Thymus (tissue), 11 donors: ENCODE measurements at regions not wholly inside any gene's neighbourhood (a gene's known extent, or its start where the extent isn't known, plus 50 kb on each side); places are given as distances from the start of the nearest gene placed in this dataset.

Experiments used
- DNase-seq, 9 donors: peaks; one replicate each; pipeline ENCODE4 v3.0.0-alpha.2; 2013; ENCODE audit warnings: low spot score in 9 of 9, low read depth in 6 of 9, missing footprints in 1 of 9
- H3K27ac ChIP-seq, 2 donors: one replicate each; pipeline ENCODE4 v1.5.1; 2013; ENCODE audit warnings: control low read depth in 1 of 2, low read depth in 1 of 2, low read length in 1 of 2, mild to moderate bottlenecking in 1 of 2, moderate library complexity in 1 of 2
- H3K27me3 ChIP-seq, 2 donors: one replicate each; pipeline ENCODE4 v1.5.1; 2013; ENCODE audit warnings: low read length in 1 of 2; ENCODE audit not compliant: control insufficient read depth in 2 of 2, insufficient read depth in 1 of 2
- H3K36me3 ChIP-seq, 2 donors: one replicate each; pipeline ENCODE4 v1.5.1; 2013; ENCODE audit warnings: low read length in 1 of 2, mild to moderate bottlenecking in 1 of 2, moderate library complexity in 1 of 2; ENCODE audit not compliant: control insufficient read depth in 2 of 2, insufficient read depth in 2 of 2
- H3K4me1 ChIP-seq, 2 donors: one replicate each; pipeline ENCODE4 v1.5.1; 2013; ENCODE audit warnings: low read length in 2 of 2; ENCODE audit not compliant: control insufficient read depth in 2 of 2, insufficient read depth in 2 of 2
- H3K4me3 ChIP-seq, 2 donors: one replicate each; pipeline ENCODE4 v1.5.1; 2013; ENCODE audit warnings: low read length in 2 of 2, control low read depth in 1 of 2, mild to moderate bottlenecking in 1 of 2
- H3K9me3 ChIP-seq, 2 donors: one replicate each; pipeline ENCODE4 v1.5.1; 2013; ENCODE audit warnings: low read length in 1 of 2, mild to moderate bottlenecking in 1 of 2; ENCODE audit not compliant: control insufficient read depth in 2 of 2, insufficient read depth in 1 of 2
- WGBS: extraction: QIAGEN DNeasy Blood & Tissue Kit; methylation state at CpG from one replicate; pipeline ENCODE4 v1.1.7; 2013; 5-methylcytosine and 5-hydroxymethylcytosine counted together
- donor health status: healthy.

DNA sequence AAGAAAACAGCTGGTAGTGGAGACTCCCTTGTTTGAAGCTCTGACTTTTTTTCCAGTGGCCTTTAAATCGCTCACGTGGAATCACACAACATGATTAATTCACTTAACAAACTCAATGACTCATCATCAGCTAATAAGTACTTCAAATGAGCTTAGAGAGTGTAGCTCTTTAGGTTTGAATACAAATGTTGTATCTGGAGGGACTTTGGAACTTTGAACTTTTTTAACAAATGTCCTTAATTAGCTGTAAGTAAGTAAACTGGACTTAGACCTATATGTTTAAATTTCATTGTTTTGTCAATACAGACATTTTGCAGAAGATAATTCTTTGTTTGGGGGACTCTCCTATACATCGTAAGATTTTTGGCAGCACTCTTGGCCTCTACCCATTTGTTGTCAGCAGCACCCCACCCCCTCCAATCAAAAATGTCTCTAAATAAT, 581.1 kb downstream of the SPRY1 start:
- Histone ChIP-seq H3K4me3 (no peak overlapping the region), H3K27ac (no peak overlapping the region), H3K36me3 (no peaks in the 10 kb centered on the region), H3K9me3 (peaks cover 0 to 1% of the 10 kb centered on the region in 2 donors), H3K27me3 (no peaks in the 10 kb centered on the region), H3K4me1 (peaks cover 0 to 5% of the 10 kb centered on the region in 2 donors)
- 98% methylated on average over 3 of the region's 3 CpGs for WGBS
- no peak for DNase-seq

DNA sequence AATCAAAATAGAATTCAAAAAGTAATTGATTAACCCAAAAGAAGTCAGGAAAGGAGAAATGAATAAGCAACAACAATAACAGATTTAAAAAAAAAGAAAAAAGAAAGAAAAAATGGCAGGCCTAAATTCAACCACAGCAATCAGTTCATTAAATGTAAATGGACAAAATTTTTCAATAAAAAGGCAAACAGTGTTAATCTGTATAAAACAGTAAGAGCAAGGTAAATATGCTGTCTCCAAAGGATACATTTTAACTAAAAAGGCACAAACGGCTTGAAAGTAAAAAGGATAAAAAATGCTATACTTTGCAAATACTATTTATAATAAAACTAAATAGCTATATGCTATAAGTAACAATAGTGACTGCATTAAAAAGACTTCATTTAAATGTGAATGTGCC, 582.0 kb downstream of the SPRY1 start:
- Histone ChIP-seq H3K4me1 (peaks cover 0 to 5% of the 10 kb centered on the region in 2 donors), H3K4me3 (no peak overlapping the region), H3K27ac (no peak overlapping the region), H3K36me3 (no peaks in the 10 kb centered on the region), H3K27me3 (no peaks in the 10 kb centered on the region), H3K9me3 (peaks cover 0 to 5% of the 10 kb centered on the region in 2 donors)
- 93% methylated on average over 1 of the region's 1 CpG for WGBS
- DNase-seq = no peak

DNA sequence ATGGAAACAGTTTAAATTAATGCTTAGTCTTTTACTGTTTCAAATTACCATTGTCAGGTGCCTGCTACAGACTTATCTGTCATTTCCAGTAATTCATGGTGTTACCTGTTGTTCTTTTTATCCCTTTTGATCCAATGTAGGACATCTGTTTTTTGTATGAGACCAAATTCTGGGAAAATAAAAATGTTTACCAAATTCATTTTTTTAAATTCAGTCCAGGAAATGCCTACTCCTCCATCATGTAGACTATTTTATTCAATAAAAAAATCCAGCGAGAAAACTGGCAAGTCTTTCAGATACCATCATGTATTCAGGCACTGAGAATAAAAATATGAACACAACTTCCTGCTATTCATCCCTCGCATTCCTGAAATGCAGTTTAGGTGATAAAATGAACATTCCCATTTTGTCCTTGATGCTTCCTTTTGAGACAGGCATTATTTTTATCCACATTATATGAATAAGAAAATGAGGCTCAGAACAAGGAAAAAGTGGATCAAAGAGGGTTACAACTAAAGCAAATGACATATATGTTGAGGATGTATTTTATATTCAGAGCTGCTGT, 584.2 kb downstream of the SPRY1 start:
- Histone ChIP-seq H3K36me3 (no peaks in the 10 kb centered on the region), H3K27me3 (no peaks in the 10 kb centered on the region), H3K9me3 (peaks cover 0 to 5% of the 10 kb centered on the region in 2 donors), H3K27ac (no peak overlapping the region), H3K4me1 (peaks cover 0 to 5% of the 10 kb centered on the region in 2 donors), H3K4me3 (no peak overlapping the region)
- no peak for DNase-seq
- WGBS = 99% methylated on average over 2 of the region's 2 CpGs

DNA sequence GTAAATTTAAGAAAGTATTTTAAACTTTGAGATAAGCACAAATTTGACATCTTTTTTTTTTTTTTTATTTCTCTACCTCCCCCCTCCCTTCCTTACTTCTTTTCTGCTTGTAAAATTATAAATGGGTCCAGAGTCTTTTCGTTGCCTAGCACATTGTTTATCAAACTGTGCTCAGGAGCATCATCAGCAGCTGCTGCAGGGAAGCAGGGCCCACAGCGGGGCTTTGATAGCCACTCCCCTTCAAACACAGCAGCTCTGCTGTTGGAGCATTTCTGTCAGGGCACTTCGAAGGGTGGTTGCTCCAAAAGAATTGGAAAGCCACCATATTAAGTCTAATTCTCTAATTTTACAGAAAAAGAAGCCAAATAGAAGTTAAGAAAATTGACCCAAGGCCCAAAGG, 588.3 kb downstream of the SPRY1 start:
- Histone ChIP-seq H3K9me3 (peaks cover 0 to 5% of the 10 kb centered on the region in 2 donors), H3K4me1 (no peaks in the 10 kb centered on the region), H3K27me3 (no peaks in the 10 kb centered on the region), H3K36me3 (no peaks in the 10 kb centered on the region), H3K4me3 (no peak overlapping the region), H3K27ac (no peak overlapping the region)
- 94% methylated on average over 3 of the region's 3 CpGs for WGBS
- no peak for DNase-seq

DNA sequence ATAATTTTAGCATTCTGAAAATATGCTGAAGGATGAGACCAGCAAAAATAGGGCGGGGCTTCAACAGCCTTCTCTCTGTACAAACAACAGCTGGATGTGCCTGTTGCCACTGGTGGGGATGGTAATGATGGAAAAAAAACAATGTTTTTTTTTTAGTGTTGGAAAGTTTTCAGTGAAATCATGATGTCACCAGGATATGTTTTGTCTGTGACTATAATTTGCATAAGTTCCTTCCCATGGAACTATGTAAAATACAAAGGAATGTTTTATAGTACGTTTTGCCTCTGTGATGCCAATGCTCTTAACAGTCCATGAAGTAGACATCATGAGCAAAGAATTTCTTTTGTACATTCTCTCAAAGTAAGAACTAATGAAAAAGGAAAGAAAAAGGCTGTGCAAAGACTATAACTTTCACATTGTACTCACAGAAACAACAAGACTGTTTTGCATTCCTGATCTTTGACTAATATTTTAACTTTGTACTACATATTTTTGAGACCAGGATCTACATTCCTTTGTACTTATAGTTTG, 589.7 kb downstream of the SPRY1 start:
- no peak overlapping the region for H3K4me3 ChIP-seq
- no peaks in the 10 kb centered on the region for H3K36me3 ChIP-seq
- no peaks in the 10 kb centered on the region for H3K27me3 ChIP-seq
- no peaks in the 10 kb centered on the region for H3K4me1 ChIP-seq
- DNase-seq = no peak
- 93% methylated on average over 2 of the region's 2 CpGs for WGBS
- peaks cover 0 to 5% of the 10 kb centered on the region in 2 donors for H3K9me3 ChIP-seq
- no peak overlapping the region for H3K27ac ChIP-seq

DNA sequence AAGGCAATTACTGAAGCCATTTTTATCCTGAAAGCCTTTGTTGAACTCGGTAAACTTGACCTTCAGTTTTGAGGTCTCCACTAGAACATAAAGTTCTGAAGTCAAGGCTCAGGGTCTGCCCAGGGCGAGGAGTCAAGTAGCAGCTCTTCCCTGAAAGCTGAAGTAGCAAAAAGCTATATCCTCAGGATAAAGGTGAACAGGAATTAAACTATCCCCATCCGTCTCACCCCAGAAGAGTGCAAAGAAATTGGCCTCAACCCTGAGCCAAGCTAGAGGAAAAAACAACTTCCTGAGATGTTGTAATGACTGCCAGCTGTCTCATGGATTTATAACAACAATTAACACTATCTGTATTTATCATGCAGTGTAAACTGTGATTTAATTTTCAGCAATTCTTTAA, 590.8 kb downstream of the SPRY1 start:
- no peak for DNase-seq
- Histone ChIP-seq H3K36me3 (no peaks in the 10 kb centered on the region), H3K9me3 (peaks cover 1 to 5% of the 10 kb centered on the region in 2 donors), H3K4me1 (no peaks in the 10 kb centered on the region), H3K27me3 (no peaks in the 10 kb centered on the region), H3K27ac (no peak overlapping the region), H3K4me3 (no peak overlapping the region)
- WGBS = 94% methylated on average over 3 of the region's 3 CpGs

DNA sequence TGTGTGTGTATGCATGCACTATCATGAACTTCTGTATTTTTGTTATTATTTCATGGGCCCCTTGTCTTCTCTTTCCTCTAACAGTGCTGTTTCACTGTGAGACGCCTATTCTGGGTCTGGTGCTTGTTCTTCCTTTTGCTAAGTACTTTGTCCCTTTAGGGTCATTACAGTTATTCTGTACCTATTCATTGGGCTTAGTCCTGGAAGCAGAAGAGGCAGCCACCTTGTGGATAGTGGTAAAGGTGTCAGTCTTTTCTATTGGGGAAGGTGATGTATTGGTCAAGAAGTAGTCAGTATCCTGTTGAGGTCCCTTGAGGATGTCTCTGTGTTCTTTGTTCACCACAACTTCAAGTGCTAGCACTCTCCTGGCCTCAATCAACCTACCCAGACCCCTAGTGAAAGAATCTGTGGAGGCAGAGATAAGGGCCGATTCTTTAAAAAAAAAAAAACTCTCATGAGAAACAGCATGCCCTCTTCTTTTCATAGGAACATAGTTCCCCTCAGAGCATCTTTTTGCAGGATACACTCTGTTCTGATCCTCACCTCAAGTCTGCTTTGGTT, 593.8 kb downstream of the SPRY1 start:
- H3K4me3 ChIP-seq = no peak overlapping the region
- H3K27me3 ChIP-seq = no peaks in the 10 kb centered on the region
- no peaks in the 10 kb centered on the region for H3K36me3 ChIP-seq
- H3K4me1 ChIP-seq = no peaks in the 10 kb centered on the region
- DNase-seq = no peak
- no peak overlapping the region for H3K27ac ChIP-seq
- H3K9me3 ChIP-seq = peaks cover 0 to 1% of the 10 kb centered on the region in 2 donors
- 80% methylated on average over 2 of the region's 2 CpGs for WGBS

DNA sequence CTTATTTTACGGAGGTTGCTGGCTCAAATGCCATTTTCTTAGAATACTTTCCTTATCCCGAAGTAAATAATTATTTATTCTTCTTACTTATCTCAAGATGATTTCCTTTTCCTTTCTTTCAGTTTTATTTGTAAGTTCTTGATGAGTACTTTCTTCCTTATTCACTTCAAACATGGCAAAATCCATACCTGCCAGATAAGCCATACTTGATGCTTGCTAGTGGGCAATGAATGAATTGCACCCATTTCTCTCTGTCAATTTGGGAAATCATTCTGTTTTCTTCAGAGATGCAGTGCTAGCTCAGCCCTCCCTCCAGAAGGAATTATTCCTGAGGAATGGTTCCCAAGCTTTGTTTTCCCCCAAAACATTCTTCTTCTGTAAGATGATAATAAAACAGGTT, 598.3 kb downstream of the SPRY1 start:
- DNase-seq = no peak
- Histone ChIP-seq H3K4me1 (no peaks in the 10 kb centered on the region), H3K36me3 (no peaks in the 10 kb centered on the region), H3K9me3 (peaks cover 0 to 1% of the 10 kb centered on the region in 2 donors), H3K4me3 (no peak overlapping the region), H3K27ac (no peak overlapping the region), H3K27me3 (no peaks in the 10 kb centered on the region)
- 98% methylated on average over 2 of the region's 2 CpGs for WGBS

DNA sequence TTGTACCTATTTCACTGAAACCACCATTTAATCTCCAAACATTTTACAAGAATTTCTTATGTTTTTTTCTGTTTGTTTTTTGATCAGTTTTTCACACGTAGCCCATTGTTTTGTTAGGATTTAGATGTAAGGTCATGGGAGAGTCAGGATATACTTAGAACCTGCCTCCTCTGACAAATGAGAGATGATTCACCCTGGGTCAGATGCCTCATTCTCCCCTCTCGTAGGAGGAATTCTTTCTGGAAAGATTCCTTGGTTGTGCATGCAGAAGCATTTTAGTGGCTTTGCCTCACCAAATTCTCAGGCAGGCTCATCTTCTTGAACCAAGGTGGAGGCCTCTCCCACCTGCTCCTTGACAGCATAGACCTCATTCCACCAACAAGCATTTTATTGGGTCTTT, 599.3 kb downstream of the SPRY1 start:
- H3K9me3 ChIP-seq = peaks cover 0 to 1% of the 10 kb centered on the region in 2 donors
- 98% methylated on average over 2 of the region's 2 CpGs for WGBS
- H3K27ac ChIP-seq = no peak overlapping the region
- no peak overlapping the region for H3K4me3 ChIP-seq
- H3K27me3 ChIP-seq = no peaks in the 10 kb centered on the region
- no peaks in the 10 kb centered on the region for H3K4me1 ChIP-seq
- H3K36me3 ChIP-seq = no peaks in the 10 kb centered on the region
- no peak for DNase-seq
